22Rv1 (cell line): ENCODE measurements at regions not wholly inside any gene's neighbourhood (a gene's known extent, or its start where the extent isn't known, plus 50 kb on each side); places are given as distances from the start of the nearest gene placed in this dataset.

Experiments
- ZFX ChIP-seq: fragments of 450-650 bp; IDR thresholded peaks from 2 replicates; pipeline ENCODE4 v1.6.1; 2017; ENCODE audit warnings: antibody characterized with exemption, borderline replicate concordance
- TF ChIP-seq, protein P1 (sequence below): fragments of 450-650 bp; IDR thresholded peaks from 2 replicates; pipeline ENCODE4 v1.5.1; 2017; ENCODE audit warnings: mild to moderate bottlenecking

DNA sequence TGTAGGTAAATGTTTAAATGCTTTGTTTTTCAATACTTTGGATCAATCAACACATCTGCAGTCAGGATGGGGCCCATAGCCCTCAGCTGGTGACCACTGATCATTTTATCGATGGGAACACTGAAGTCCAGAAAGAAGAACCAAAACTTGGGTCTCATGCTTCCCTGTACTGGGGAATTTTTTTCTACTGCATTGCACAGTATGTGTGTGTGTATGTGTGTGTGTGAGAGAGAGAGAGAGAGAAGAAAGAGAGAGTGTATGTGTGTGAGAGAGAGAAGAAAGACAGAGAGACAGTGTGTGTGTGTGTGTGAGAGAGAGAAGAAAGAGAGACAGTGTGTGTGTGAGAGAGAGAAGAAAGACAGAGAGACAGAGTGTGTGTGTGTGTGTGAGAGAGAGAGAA lies 202.9 kb upstream of the MSX2 start:
- TF ChIP-seq, protein P1, sequence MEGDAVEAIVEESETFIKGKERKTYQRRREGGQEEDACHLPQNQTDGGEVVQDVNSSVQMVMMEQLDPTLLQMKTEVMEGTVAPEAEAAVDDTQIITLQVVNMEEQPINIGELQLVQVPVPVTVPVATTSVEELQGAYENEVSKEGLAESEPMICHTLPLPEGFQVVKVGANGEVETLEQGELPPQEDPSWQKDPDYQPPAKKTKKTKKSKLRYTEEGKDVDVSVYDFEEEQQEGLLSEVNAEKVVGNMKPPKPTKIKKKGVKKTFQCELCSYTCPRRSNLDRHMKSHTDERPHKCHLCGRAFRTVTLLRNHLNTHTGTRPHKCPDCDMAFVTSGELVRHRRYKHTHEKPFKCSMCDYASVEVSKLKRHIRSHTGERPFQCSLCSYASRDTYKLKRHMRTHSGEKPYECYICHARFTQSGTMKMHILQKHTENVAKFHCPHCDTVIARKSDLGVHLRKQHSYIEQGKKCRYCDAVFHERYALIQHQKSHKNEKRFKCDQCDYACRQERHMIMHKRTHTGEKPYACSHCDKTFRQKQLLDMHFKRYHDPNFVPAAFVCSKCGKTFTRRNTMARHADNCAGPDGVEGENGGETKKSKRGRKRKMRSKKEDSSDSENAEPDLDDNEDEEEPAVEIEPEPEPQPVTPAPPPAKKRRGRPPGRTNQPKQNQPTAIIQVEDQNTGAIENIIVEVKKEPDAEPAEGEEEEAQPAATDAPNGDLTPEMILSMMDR, result no peak
- no peak for TF ChIP-seq ZFX
